H7 (cell line): ENCODE measurements at regions not wholly inside any gene's neighbourhood (a gene's known extent, or its start where the extent isn't known, plus 50 kb on each side); places are given as distances from the start of the nearest gene placed in this dataset.

ENCODE experiments used
- DNase-seq: peaks from one replicate; pipeline ENCODE4 v3.0.0; 2012
- H3K27me3 ChIP-seq: 2 replicates; pipeline ENCODE4 v1.6.0; 2011; ENCODE audit warnings: mild to moderate bottlenecking, low read length; ENCODE audit not compliant: control insufficient read depth, insufficient read depth
- H3K36me3 ChIP-seq: replicated peaks from 2 replicates; pipeline ENCODE4 v1.5.1; 2011; ENCODE audit warnings: low read length; ENCODE audit not compliant: control insufficient read depth, insufficient read depth
- H3K4me3 ChIP-seq: 2 replicates; pipeline ENCODE4 v1.5.1; 2011; ENCODE audit warnings: low read depth, mild to moderate bottlenecking, control low read depth, low read length, moderate library complexity; ENCODE audit not compliant: insufficient read depth

GRCh38 chr1:194293851-194294405, 1107.5 kb upstream of the B3GALT2 start:
- H3K27me3 ChIP-seq, result no peaks in the 10 kb centered on the region; the same call in 1 of the 2 replicates
- DNase-seq, result no peak

GRCh38 chr1:194292966-194293365, 1106.6 kb upstream of the B3GALT2 start:
- no peak for DNase-seq

More at GRCh38 chr1:194293851-194294405, 1107.5 kb upstream of the B3GALT2 start:
- Histone ChIP-seq H3K36me3 (no peaks in the 10 kb centered on the region), H3K4me3 (no peak overlapping the region)

GRCh38 chr1:194289569-194290266, 1103.3 kb upstream of the B3GALT2 start:
- Histone ChIP-seq H3K27me3 (no peaks in the 10 kb centered on the region; the same call in 1 of the 2 replicates), H3K36me3 (no peaks in the 10 kb centered on the region), H3K4me3 (no peak overlapping the region)
- no peak for DNase-seq

More at GRCh38 chr1:194292966-194293365, 1106.6 kb upstream of the B3GALT2 start:
- H3K27me3 ChIP-seq, result no peaks in the 10 kb centered on the region; the same call in 1 of the 2 replicates
- H3K4me3 ChIP-seq, result no peak overlapping the region
- no peaks in the 10 kb centered on the region for H3K36me3 ChIP-seq

- Histone ChIP-seq H3K4me3 (no peak overlapping the region), H3K27me3 (no peaks in the 10 kb centered on the region), H3K36me3 (no peaks in the 10 kb centered on the region)
- no peak for DNase-seq
Measured at GRCh38 chr1:194288238-194288637, 1101.8 kb upstream of the B3GALT2 start.

- no peaks in the 10 kb centered on the region for H3K36me3 ChIP-seq
- no peak overlapping the region for H3K4me3 ChIP-seq
- H3K27me3 ChIP-seq, result no peaks in the 10 kb centered on the region
- no peak for DNase-seq
Measured at GRCh38 chr1:194281376-194281775, 1095.0 kb upstream of the B3GALT2 start.

GRCh38 chr1:194280463-194280862, 1094.0 kb upstream of the B3GALT2 start:
- Histone ChIP-seq H3K36me3 (no peaks in the 10 kb centered on the region), H3K4me3 (no peak overlapping the region), H3K27me3 (no peaks in the 10 kb centered on the region)
- DNase-seq, result peak; percentile 16

GRCh38 chr1:194279975-194280374, 1093.6 kb upstream of the B3GALT2 start:
- H3K36me3 ChIP-seq, result no peaks in the 10 kb centered on the region
- H3K4me3 ChIP-seq, result no peak overlapping the region
- DNase-seq, result no peak
- no peaks in the 10 kb centered on the region for H3K27me3 ChIP-seq

- Histone ChIP-seq H3K4me3 (no peak overlapping the region), H3K27me3 (no peaks in the 10 kb centered on the region), H3K36me3 (no peaks in the 10 kb centered on the region)
- DNase-seq, result no peak
Measured at GRCh38 chr1:194277927-194278326, 1091.5 kb upstream of the B3GALT2 start.

GRCh38 chr1:194273660-194274059, 1087.2 kb upstream of the B3GALT2 start:
- Histone ChIP-seq H3K27me3 (no peaks in the 10 kb centered on the region), H3K4me3 (no peak overlapping the region), H3K36me3 (no peaks in the 10 kb centered on the region)
- no peak for DNase-seq

- Histone ChIP-seq H3K36me3 (no peaks in the 10 kb centered on the region), H3K4me3 (no peak overlapping the region), H3K27me3 (no peaks in the 10 kb centered on the region)
- DNase-seq, result peak; percentile 3
Measured at GRCh38 chr1:194268839-194269238, 1082.4 kb upstream of the B3GALT2 start.

- no peaks in the 10 kb centered on the region for H3K27me3 ChIP-seq
- DNase-seq, result no peak
- H3K36me3 ChIP-seq, result no peaks in the 10 kb centered on the region
- H3K4me3 ChIP-seq, result no peak overlapping the region
Measured at GRCh38 chr1:194267021-194267420, 1080.6 kb upstream of the B3GALT2 start.

- Histone ChIP-seq H3K27me3 (no peaks in the 10 kb centered on the region), H3K36me3 (no peaks in the 10 kb centered on the region), H3K4me3 (no peak overlapping the region)
- no peak for DNase-seq
Measured at GRCh38 chr1:194256010-194256409, 1069.6 kb upstream of the B3GALT2 start.

- H3K4me3 ChIP-seq, result no peak overlapping the region
- no peaks in the 10 kb centered on the region for H3K36me3 ChIP-seq
- DNase-seq, result no peak
- no peaks in the 10 kb centered on the region for H3K27me3 ChIP-seq
Measured at GRCh38 chr1:194252199-194252598, 1065.8 kb upstream of the B3GALT2 start.

- no peaks in the 10 kb centered on the region for H3K27me3 ChIP-seq
- DNase-seq, result no peak
- H3K4me3 ChIP-seq, result no peak overlapping the region
- no peaks in the 10 kb centered on the region for H3K36me3 ChIP-seq
Measured at GRCh38 chr1:194241215-194241614, 1054.8 kb upstream of the B3GALT2 start.

- no peaks in the 10 kb centered on the region for H3K27me3 ChIP-seq
- no peaks in the 10 kb centered on the region for H3K36me3 ChIP-seq
- H3K4me3 ChIP-seq, result no peak overlapping the region
- no peak for DNase-seq
Measured at GRCh38 chr1:194233069-194233468, 1046.7 kb upstream of the B3GALT2 start.
